Raji (cell line): ENCODE measurements at regions not wholly inside any gene's neighbourhood (a gene's known extent, or its start where the extent isn't known, plus 50 kb on each side); places are given as distances from the start of the nearest gene placed in this dataset.

Source experiments
- POLR2A ChIP-seq: IDR thresholded peaks from 2 replicates; pipeline ENCODE4 v1.6.1; 2011; ENCODE audit warnings: low read depth, low read length, control low read depth; ENCODE audit not compliant: insufficient read depth

DNA sequence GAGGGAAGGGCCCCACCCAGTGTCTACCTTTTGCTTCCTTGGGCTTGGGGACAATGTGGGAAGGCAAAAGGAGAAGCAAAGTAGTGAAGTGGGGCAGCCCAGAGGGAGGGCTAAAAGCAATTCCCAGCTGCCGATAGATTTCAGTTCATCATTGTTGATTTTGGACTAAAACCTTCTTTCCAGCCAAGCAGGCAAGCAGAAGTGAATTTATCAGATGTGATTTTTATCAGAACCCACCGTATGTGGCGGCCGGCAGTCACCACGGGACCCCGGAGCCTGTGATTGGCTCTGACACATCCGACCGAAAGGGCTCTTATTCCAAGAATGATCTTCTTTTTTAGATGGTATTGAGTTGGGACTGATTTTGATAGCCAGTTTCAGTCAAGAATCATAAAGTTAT, 559.9 kb downstream of the PSAT1 start:
- TF ChIP-seq POLR2A: no peak

- no peak for TF ChIP-seq POLR2A
Measured at GRCh38 chr9:78857373-78858225, 560.7 kb downstream of the PSAT1 start.

DNA sequence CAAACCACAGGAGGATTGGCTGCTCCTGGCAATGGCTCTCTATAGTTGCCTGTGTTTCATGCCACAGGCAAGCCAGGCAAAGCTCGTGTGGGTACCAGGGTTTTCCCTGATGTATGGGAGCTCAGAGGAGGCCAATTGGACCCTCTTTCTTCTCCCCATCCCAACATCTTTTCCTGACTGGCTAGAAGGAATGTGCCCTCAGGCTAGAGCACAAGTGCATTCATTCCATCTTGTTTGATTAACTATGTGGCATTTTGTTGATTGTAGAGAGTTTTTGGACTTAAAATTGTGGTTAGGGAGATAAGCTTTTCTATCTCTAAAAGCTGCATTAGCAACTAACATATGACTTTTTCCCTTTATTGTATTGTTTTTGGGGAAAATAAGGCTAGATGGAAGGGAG, 561.3 kb downstream of the PSAT1 start:
- no peak for TF ChIP-seq POLR2A

GRCh38 chr9:78860801-78861475, 564.0 kb downstream of the PSAT1 start:
- no peak for TF ChIP-seq POLR2A

DNA sequence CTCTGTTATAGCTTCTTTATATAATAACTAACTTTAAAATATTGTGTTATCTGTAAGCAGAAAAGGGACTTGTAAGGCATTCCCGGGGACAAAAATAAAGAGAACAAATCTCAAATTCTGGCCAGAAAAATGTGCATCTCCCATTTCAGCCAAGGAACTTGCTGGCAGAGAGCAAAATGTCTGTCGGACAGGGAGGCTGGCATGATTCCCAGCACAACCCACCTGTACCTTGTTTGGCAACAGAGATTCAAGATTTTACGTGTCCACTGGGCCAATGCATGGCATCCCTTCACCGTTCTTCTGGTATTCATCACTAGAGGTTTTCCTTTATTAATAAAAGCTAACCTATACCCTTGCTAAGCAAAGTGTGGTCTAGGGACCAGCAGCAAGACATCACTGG, 566.6 kb downstream of the PSAT1 start:
- no peak for TF ChIP-seq POLR2A

DNA sequence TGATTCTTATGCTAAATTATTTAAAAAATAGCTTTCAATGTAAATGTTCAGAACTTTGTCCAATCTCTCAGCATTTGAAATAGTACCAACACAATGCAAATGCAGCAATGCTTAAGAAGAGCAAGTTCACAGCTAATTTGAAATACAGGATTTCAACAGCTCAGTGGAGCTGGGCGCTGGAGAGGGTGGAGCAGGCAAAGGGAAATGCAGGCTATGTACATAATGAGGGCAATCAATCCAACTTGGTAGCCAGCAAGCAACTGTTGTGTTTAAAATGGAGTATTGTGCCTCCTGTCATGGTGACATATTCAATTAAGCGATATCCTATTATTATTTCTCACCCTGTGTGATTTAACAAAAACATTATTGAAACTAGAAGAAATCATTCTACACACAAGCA, 568.8 kb downstream of the PSAT1 start:
- no peak for TF ChIP-seq POLR2A

DNA sequence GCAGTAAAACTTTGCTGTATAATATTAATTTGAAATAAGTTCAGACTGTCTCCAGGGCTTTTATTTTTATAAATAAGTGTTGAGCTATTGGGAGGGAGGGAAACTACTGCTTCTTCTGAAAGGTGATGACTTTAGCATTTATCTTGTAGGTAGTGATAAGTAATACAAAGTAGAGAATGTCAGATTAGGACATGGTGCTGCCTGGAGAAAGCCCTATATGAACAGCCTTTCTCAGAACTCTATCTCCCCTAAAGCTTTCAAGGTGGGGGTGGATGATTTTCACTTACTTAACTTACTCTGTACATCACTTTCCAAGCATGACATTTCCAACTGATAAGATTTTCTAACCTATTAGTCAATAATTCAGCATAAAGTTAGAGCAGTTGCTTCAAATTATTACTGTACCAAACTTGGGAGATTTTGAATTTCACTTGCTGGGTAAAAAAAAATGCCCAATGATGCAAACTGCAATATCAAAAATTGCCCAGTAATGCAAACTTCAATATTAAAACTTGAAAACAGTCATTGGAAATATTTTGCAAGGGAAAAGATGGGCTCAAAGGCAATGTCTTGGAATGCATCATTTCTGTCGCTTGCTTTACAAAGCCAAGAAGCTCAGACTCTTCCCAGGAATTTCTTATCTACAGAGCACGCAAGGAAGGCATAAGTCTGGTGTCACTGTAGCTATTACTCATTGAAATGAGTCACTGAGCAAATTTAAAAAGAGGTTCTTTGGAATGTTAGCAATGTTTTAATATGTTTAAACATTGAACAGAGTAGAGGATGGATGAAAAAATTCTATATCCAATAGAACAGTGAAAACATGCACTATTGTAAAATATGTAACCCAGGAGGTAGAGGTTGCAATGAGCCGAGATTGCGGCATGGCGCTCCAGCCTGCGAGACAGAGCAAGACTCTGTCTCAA, 569.5 kb downstream of the PSAT1 start:
- TF ChIP-seq POLR2A: no peak

DNA sequence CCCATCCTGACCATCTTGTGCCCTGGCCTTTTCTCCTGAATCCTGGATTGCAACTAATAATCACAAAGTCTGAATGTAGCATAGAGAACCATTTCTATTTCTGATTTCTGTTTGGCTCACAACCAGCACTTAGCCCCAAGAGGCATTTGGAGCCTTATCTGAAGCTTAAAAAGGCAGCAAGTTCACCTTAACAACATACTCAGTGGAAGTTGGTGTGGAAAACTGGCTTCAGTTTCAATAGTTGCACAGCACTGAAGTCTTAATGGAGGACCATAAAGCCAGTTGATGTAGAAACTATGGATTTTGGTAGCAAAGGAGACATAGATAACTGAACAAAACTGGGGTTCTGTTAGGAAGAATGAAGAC, 574.1 kb downstream of the PSAT1 start:
- TF ChIP-seq POLR2A: no peak

DNA sequence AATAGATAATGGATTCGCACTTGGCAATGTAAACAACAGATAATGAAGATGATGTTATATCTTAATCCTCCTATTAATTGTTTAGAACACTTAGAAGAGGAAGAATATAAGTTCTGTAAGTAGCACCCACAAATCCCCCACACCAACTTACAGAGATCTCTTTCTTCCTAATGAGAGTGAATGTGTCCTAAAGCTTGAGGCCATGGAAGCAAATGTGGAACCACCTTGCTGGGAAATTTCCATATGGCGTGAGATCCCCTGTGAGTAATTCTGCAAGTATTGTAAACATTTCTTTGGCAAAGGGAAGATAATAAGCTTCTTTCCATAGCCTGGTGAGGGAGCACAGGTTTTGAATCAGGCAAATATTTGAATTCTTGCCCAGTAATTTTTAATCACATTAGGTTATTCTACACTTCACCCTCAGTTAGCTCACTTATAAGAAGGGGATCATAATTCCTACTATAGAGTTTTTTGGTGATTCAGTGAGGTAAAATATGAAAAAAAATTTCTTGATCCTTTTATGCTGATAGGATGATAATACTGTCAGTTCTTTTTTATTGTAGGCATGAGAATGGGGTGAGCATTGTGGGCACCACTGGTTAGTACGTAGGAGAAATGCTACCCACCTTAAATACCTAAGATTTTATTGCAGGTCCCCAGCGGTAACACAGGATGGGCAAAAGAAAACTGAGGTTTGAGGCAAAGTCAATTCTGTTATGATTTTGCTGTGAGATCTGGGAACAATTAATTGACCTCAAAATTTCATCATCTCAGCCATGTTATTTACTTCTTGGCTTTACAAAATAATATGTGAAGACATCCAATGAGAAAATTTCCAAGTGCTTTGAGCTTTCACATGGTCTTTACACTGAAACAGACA, 574.8 kb downstream of the PSAT1 start:
- no peak for TF ChIP-seq POLR2A

DNA sequence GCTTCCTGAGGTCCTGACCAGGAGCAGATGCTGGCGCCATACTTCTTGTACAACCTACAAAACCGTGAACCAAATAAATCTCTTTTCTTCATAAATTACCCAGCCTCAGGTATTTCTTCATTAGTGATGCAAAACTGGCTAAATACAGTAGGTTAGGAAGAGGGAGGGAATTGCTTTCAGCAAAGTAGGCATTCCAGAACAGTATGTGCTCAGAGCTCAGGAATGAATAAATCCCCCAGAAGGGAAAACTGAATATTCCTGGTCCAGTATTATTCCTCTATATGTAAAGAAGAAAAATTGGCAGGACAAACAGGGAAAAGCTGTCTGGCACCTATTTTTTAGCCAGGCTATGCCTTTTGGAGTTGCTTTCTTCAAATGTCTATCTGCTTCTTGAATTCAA, 577.1 kb downstream of the PSAT1 start:
- TF ChIP-seq POLR2A: no peak

- no peak for TF ChIP-seq POLR2A
Measured at GRCh38 chr9:78879324-78880100, 582.6 kb downstream of the PSAT1 start.

DNA sequence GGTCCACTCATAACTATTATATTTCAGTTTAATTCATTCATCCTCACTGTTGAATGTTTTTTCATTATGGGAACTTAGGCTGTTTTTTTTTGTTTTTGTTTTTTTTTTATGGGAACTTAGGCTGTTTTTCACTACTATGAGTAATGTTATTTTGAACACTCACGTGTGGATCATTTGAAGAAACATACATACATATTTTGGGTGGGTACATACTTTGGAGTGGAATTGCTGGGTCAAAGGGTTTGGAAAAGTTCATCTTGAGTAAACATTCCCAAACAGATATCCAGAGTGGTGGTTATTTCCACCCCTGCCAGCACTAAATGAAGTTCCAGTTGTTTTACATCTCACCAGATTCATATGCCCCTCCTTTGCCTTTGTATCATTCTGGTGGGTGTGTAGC, 584.4 kb downstream of the PSAT1 start:
- TF ChIP-seq POLR2A: no peak

GRCh38 chr9:78882481-78882880, 585.6 kb downstream of the PSAT1 start:
- TF ChIP-seq POLR2A: no peak
